DMS 273 treated with DMSO at 0.1 percent for 48 hours (cell line): ENCODE measurements at regions not wholly inside any gene's neighbourhood (a gene's known extent, or its start where the extent isn't known, plus 50 kb on each side); places are given as distances from the start of the nearest gene placed in this dataset.

Experiments
- DNase-seq: peaks from one replicate; lab custom pipeline; 2025; lab: John Stamatoyannopoulos, UW

DNA sequence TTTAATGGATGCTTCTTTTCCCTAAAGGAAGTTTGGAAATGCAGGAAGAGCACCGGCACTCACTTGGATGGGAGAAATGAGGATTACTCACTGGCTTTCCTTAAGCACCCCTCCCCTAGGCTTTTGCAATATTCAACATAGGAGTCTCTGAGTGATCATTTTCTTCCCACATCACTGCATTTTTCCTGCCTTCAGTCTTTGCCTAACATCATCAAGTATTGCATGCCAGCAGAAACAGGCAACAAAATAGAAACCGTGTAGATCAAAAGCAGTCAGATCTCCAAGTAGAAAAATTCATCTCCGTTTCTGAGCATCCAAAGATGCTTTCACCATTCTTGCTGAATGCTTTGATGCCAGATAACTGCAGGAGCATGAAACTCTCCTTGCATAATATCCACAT lies 119.9 kb downstream of the ADCYAP1R1 start:
- DNase-seq = no peak

- no peak for DNase-seq
Observed at GRCh38 chr7:31171216-31171785, 119.2 kb downstream of the ADCYAP1R1 start.
